NOMO-1 treated with dmso at 0.1 percent for 144 hours (cell line): ENCODE measurements at regions not wholly inside any gene's neighbourhood (a gene's known extent, or its start where the extent isn't known, plus 50 kb on each side); places are given as distances from the start of the nearest gene placed in this dataset.
"Not testable (repeated sequence)": the region's sequence is repeated elsewhere in the genome, so short reads cannot be mapped to it uniquely, and the experiment has no call there.

Source experiments
- DNase-seq: peaks from one replicate; lab custom pipeline; 2025; ENCODE audit not compliant: unreplicated experiment; lab: John Stamatoyannopoulos, UW

- DNase-seq: no peak
These were observed 1198.6 kb upstream of the ACO1 start for GRCh38 chr9:31185831-31186230.

GRCh38 chr9:31188496-31188895 lies 1195.9 kb upstream of the ACO1 start:
- DNase-seq: no peak

GRCh38 chr9:31210978-31211570 lies 1173.4 kb upstream of the ACO1 start:
- DNase-seq: no peak

- not testable (repeated sequence) for DNase-seq
These were observed 1154.5 kb upstream of the ACO1 start for GRCh38 chr9:31229976-31230375.

GRCh38 chr9:31232485-31232884 lies 1152.0 kb upstream of the ACO1 start:
- DNase-seq: no peak

- no peak for DNase-seq
These were observed 1148.1 kb upstream of the ACO1 start for GRCh38 chr9:31236344-31236743.

GRCh38 chr9:31243386-31243785 lies 1141.1 kb upstream of the ACO1 start:
- DNase-seq: no peak

- DNase-seq: no peak
These were observed 1136.3 kb upstream of the ACO1 start for GRCh38 chr9:31248156-31248555.

- DNase-seq: no peak
These were observed 1133.1 kb upstream of the ACO1 start for GRCh38 chr9:31251386-31251785.

GRCh38 chr9:31253800-31254762 lies 1130.4 kb upstream of the ACO1 start:
- no peak for DNase-seq

GRCh38 chr9:31255211-31255610 lies 1129.2 kb upstream of the ACO1 start:
- DNase-seq: no peak

GRCh38 chr9:31259824-31260223 lies 1124.6 kb upstream of the ACO1 start:
- DNase-seq: no peak

GRCh38 chr9:31272456-31273295 lies 1111.8 kb upstream of the ACO1 start:
- no peak for DNase-seq

- no peak for DNase-seq
These were observed 1109.0 kb upstream of the ACO1 start for GRCh38 chr9:31275419-31275818.

- DNase-seq: no peak
These were observed 1093.7 kb upstream of the ACO1 start for GRCh38 chr9:31290731-31291130.

- no peak for DNase-seq
These were observed 1081.6 kb upstream of the ACO1 start for GRCh38 chr9:31302620-31303418.

GRCh38 chr9:31304576-31304975 lies 1079.9 kb upstream of the ACO1 start:
- no peak for DNase-seq

GRCh38 chr9:31314241-31314640 lies 1070.2 kb upstream of the ACO1 start:
- DNase-seq: no peak

GRCh38 chr9:31320494-31320893 lies 1063.9 kb upstream of the ACO1 start:
- DNase-seq: no peak

GRCh38 chr9:31321256-31321655 lies 1063.2 kb upstream of the ACO1 start:
- DNase-seq: no peak

- DNase-seq: no peak
These were observed 1062.8 kb upstream of the ACO1 start for GRCh38 chr9:31321686-31322085.
